ENCODE measurements at regions not wholly inside any gene's neighbourhood (a gene's known extent, or its start where the extent isn't known, plus 50 kb on each side); places are given as distances from the start of the nearest gene placed in this dataset.

GRCh38 chr1:87735750-87736149, 407.1 kb downstream of the LMO4 start:
- no peak overlapping the region for H3K4me3 ChIP-seq (ENCODE audit: low read depth, low read length)
- no peak for DNase-seq (ENCODE audit: low read depth)
- TF ChIP-seq CTCF (IDR thresholded peaks at IDR 0.05; ENCODE audit: insufficient read depth, low read depth, low read length, missing control alignments) = no peak

GRCh38 chr1:87739141-87739540, 410.5 kb downstream of the LMO4 start:
- H3K4me3 ChIP-seq (ENCODE audit: low read depth, low read length) = no peak overlapping the region
- TF ChIP-seq CTCF (IDR thresholded peaks at IDR 0.05; ENCODE audit: insufficient read depth, low read depth, low read length, missing control alignments) = no peak
- DNase-seq (ENCODE audit: low read depth) = no peak

DNA sequence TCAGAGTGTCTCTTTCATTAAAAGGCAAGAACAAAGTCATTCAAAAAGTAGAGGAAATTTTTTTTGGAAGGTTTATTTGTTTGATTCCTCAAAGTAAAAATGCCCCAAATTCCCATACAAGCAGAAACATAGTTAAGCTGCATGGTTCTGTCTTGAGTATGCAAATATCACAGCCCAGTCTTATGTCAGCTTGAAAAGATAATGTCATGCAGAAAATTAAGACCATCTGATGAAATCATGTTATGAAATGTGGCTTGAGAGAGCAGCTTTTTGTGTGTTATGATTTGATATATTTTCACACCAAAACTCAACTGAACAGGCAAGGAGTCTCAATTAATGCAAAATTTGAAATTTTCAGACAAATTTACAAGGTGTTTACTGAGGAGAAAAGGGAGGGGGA, 411.0 kb downstream of the LMO4 start:
- DNase-seq (ENCODE audit: low read depth) = no peak
- H3K4me3 ChIP-seq (ENCODE audit: low read depth, low read length) = no peak overlapping the region
- no peak for TF ChIP-seq CTCF (IDR thresholded peaks at IDR 0.05; ENCODE audit: insufficient read depth, low read depth, low read length, missing control alignments)

DNA sequence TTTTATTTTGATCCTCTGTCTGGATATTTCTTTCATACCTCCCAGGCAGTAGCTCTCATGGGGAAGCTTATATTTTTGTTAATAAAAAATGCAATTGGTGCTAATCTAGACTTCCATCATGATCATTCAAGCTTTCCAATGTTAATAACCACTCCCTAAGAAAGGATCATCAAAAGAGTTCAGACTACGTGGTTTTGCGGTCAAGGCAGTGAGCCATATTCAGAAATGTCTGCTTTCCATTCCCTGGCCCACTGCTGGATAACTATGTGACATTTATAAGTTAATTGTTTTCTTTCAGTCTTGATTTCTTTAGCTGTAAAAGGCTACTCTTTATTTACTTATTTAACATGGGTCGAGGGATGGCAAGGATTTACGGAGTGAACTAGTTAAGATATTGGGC, 414.6 kb downstream of the LMO4 start:
- TF ChIP-seq CTCF (IDR thresholded peaks at IDR 0.05; ENCODE audit: insufficient read depth, low read depth, low read length, missing control alignments) = no peak
- H3K4me3 ChIP-seq (ENCODE audit: low read depth, low read length) = no peak overlapping the region
- DNase-seq (ENCODE audit: low read depth) = no peak

GRCh38 chr1:87744056-87744455, 415.4 kb downstream of the LMO4 start:
- H3K4me3 ChIP-seq (ENCODE audit: low read depth, low read length) = no peak overlapping the region
- no peak for DNase-seq (ENCODE audit: low read depth)
- TF ChIP-seq CTCF (IDR thresholded peaks at IDR 0.05; ENCODE audit: insufficient read depth, low read depth, low read length, missing control alignments) = no peak

DNA sequence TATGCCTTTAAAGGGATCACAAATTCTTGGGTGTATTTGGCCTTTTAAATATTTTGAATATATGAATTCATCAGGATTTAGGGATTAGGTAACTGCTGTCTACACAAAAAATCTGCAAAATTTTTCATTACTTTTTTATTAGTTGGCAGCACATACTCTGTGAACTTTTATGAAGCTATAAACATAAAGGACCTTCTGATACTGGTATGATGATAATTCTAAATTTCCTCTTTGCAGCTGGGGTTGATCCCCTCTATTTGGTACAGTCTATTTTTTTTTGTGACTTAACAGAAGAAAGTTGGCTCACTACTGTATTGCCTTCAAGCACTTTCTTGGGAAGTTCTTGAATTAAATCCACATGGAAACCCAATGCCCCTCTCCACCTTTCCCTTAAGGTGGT, 416.1 kb downstream of the LMO4 start:
- no peak overlapping the region for H3K4me3 ChIP-seq (ENCODE audit: low read depth, low read length)
- DNase-seq (ENCODE audit: low read depth) = no peak
- TF ChIP-seq CTCF (IDR thresholded peaks at IDR 0.05; ENCODE audit: insufficient read depth, low read depth, low read length, missing control alignments) = no peak

GRCh38 chr1:87753366-87753765, 424.7 kb downstream of the LMO4 start:
- no peak for DNase-seq (ENCODE audit: low read depth)
- H3K4me3 ChIP-seq (ENCODE audit: low read depth, low read length) = no peak overlapping the region
- TF ChIP-seq CTCF (IDR thresholded peaks at IDR 0.05; ENCODE audit: insufficient read depth, low read depth, low read length, missing control alignments) = no peak
